ENCODE measurements at regions not wholly inside any gene's neighbourhood (a gene's known extent, or its start where the extent isn't known, plus 50 kb on each side); places are given as distances from the start of the nearest gene placed in this dataset.
"Not testable (repeated sequence)": the region's sequence is repeated elsewhere in the genome, so short reads cannot be mapped to it uniquely, and the experiment has no call there.

- DNase-seq (ENCODE audit: low read depth) = no peak
Measured at GRCh38 chr18:66440433-66440832, 163.5 kb downstream of the CDH19 start.

GRCh38 chr18:66439670-66440069 lies 164.2 kb downstream of the CDH19 start:
- no peak for DNase-seq (ENCODE audit: low read depth)

GRCh38 chr18:66438711-66439536 lies 165.0 kb downstream of the CDH19 start:
- DNase-seq (ENCODE audit: low read depth) = no peak

- DNase-seq (ENCODE audit: low read depth) = no peak
Measured at GRCh38 chr18:66432636-66433035, 171.3 kb downstream of the CDH19 start.

GRCh38 chr18:66428795-66429194 lies 175.1 kb downstream of the CDH19 start:
- DNase-seq (ENCODE audit: low read depth) = no peak

- no peak for DNase-seq (ENCODE audit: low read depth)
Measured at GRCh38 chr18:66419400-66419799, 184.5 kb downstream of the CDH19 start.

GRCh38 chr18:66410692-66411091 lies 193.2 kb downstream of the CDH19 start:
- DNase-seq (ENCODE audit: low read depth) = no peak

- no peak for DNase-seq (ENCODE audit: low read depth)
Measured at GRCh38 chr18:66395671-66396218, 208.1 kb downstream of the CDH19 start.

- DNase-seq (ENCODE audit: low read depth) = no peak
Measured at GRCh38 chr18:66393463-66393862, 210.4 kb downstream of the CDH19 start.

GRCh38 chr18:66377291-66377690 lies 226.6 kb downstream of the CDH19 start:
- DNase-seq (ENCODE audit: low read depth) = no peak

- not testable (repeated sequence) for DNase-seq (ENCODE audit: low read depth)
Measured at GRCh38 chr18:66375391-66375790, 228.5 kb downstream of the CDH19 start.

- no peak for DNase-seq (ENCODE audit: low read depth)
Measured at GRCh38 chr18:66346833-66347588, 256.9 kb downstream of the CDH19 start.

GRCh38 chr18:66344227-66344626 lies 259.7 kb downstream of the CDH19 start:
- DNase-seq (ENCODE audit: low read depth) = no peak

GRCh38 chr18:66342577-66342976 lies 261.3 kb downstream of the CDH19 start:
- no peak for DNase-seq (ENCODE audit: low read depth)

- no peak for DNase-seq (ENCODE audit: low read depth)
Measured at GRCh38 chr18:66334534-66334933, 269.4 kb downstream of the CDH19 start.

GRCh38 chr18:66329716-66330115 lies 274.2 kb downstream of the CDH19 start:
- no peak for DNase-seq (ENCODE audit: low read depth)

GRCh38 chr18:66328296-66328878 lies 275.5 kb downstream of the CDH19 start:
- DNase-seq (ENCODE audit: low read depth) = no peak

GRCh38 chr18:66325251-66325650 lies 278.6 kb downstream of the CDH19 start:
- DNase-seq (ENCODE audit: low read depth) = no peak

- no peak for DNase-seq (ENCODE audit: low read depth)
Measured at GRCh38 chr18:66324616-66325015, 279.3 kb downstream of the CDH19 start.

GRCh38 chr18:66317243-66318090 lies 286.4 kb downstream of the CDH19 start:
- no peak for DNase-seq (ENCODE audit: low read depth)

- DNase-seq (ENCODE audit: low read depth) = no peak
Measured at GRCh38 chr18:66316701-66317100, 287.2 kb downstream of the CDH19 start.

GRCh38 chr18:66300141-66300540 lies 303.7 kb downstream of the CDH19 start:
- DNase-seq (ENCODE audit: low read depth) = no peak
